Smooth muscle cell (in vitro differentiated cells): ENCODE measurements at regions not wholly inside any gene's neighbourhood (a gene's known extent, or its start where the extent isn't known, plus 50 kb on each side); places are given as distances from the start of the nearest gene placed in this dataset.

Experiments used
- DNase-seq: peaks from one replicate; lab custom pipeline; 2025; ENCODE audit not compliant: unreplicated experiment; lab: John Stamatoyannopoulos, UW
- H2AFZ ChIP-seq: fragments of 200-600 bp; sonication (generic); 2 replicates; pipeline ENCODE4 v1.6.0; 2016; ENCODE audit warnings: antibody characterized with exemption, low read depth, mild to moderate bottlenecking
- H3F3A ChIP-seq: fragments of 200-600 bp; sonication (generic); 2 replicates; pipeline ENCODE4 v1.6.0; 2017; ENCODE audit warnings: antibody characterized with exemption, low read depth
- H3K27ac ChIP-seq: fragments of 200-600 bp; sonication (generic); 2 replicates; pipeline ENCODE4 v1.5.1; 2016; ENCODE audit warnings: low read depth, mild to moderate bottlenecking
- H3K27me3 ChIP-seq: fragments of 200-600 bp; sonication (generic); 2 replicates; pipeline ENCODE4 v1.6.1; 2016; ENCODE audit warnings: low read depth, mild to moderate bottlenecking
- H3K36me3 ChIP-seq: fragments of 200-600 bp; sonication (generic); 2 replicates; pipeline ENCODE4 v1.5.1; 2016; ENCODE audit warnings: low read depth
- H3K4me1 ChIP-seq: fragments of 200-600 bp; sonication (generic); 2 replicates; pipeline ENCODE4 v1.5.1; 2016; ENCODE audit warnings: low read depth
- H3K4me2 ChIP-seq: fragments of 200-600 bp; sonication (generic); 2 replicates; pipeline ENCODE4 v1.6.0; 2016; ENCODE audit warnings: mild to moderate bottlenecking
- H3K4me3 ChIP-seq: fragments of 200-600 bp; sonication (generic); 2 replicates; pipeline ENCODE4 v1.5.1; 2016; ENCODE audit warnings: mild to moderate bottlenecking
- H3K79me2 ChIP-seq: fragments of 200-600 bp; sonication (generic); 2 replicates; pipeline ENCODE4 v1.6.0; 2016; ENCODE audit warnings: low read depth, mild to moderate bottlenecking
- H3K9ac ChIP-seq: fragments of 200-600 bp; sonication (generic); 2 replicates; pipeline ENCODE4 v1.6.0; 2016; ENCODE audit warnings: low read depth
- H3K9me3 ChIP-seq: fragments of 200-600 bp; sonication (generic); replicated peaks from 2 replicates; pipeline ENCODE4 v1.5.1; 2016; ENCODE audit warnings: low read depth
- H4K20me1 ChIP-seq: fragments of 200-600 bp; sonication (generic); 2 replicates; pipeline ENCODE4 v1.6.0; 2016; ENCODE audit warnings: low read depth
- WGBS: methylation state at CpG from one replicate; pipeline ENCODE4 v1.1.7; 2016; ENCODE audit warnings: low lambda C conversion rate; 5-methylcytosine and 5-hydroxymethylcytosine counted together
- TF ChIP-seq, protein P1 (sequence below): fragments of 200-600 bp; sonication (generic); IDR thresholded peaks from 2 replicates; pipeline ENCODE4 v1.5.1; 2017; ENCODE audit warnings: borderline replicate concordance, mild to moderate bottlenecking, antibody characterized with exemption; ENCODE audit not compliant: insufficient read depth, poor library complexity, severe bottlenecking

DNA sequence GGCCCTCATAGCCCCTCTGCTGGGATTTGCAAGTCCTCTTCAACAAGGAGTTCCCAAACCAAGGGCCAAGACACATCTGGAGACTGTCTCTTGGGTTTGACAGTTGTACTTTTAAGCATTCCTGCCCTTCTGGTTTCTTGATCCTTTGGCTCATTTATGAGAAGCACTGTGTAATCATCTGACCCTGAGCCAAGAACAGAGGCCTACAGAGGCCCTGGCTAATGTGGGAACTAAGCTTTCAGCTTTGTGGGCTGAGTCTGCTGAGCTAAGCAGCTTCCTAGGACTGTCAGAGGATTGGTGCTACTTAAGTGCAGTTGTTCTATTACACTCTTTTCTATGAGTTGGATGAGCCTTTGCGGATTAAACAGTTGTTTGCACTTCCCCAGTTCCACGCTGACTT, 178.3 kb downstream of the KBTBD8 start:
- no peak overlapping the region for H3K4me2 ChIP-seq
- H2AFZ ChIP-seq: no peak overlapping the region
- no peaks in the 10 kb centered on the region for H3K36me3 ChIP-seq
- no peaks in the 10 kb centered on the region for H4K20me1 ChIP-seq
- no peak overlapping the region for H3K9ac ChIP-seq
- no peak overlapping the region for H3K27ac ChIP-seq
- H3K79me2 ChIP-seq: no peaks in the 10 kb centered on the region
- no peaks in the 10 kb centered on the region for H3K9me3 ChIP-seq
- TF ChIP-seq, protein P1, sequence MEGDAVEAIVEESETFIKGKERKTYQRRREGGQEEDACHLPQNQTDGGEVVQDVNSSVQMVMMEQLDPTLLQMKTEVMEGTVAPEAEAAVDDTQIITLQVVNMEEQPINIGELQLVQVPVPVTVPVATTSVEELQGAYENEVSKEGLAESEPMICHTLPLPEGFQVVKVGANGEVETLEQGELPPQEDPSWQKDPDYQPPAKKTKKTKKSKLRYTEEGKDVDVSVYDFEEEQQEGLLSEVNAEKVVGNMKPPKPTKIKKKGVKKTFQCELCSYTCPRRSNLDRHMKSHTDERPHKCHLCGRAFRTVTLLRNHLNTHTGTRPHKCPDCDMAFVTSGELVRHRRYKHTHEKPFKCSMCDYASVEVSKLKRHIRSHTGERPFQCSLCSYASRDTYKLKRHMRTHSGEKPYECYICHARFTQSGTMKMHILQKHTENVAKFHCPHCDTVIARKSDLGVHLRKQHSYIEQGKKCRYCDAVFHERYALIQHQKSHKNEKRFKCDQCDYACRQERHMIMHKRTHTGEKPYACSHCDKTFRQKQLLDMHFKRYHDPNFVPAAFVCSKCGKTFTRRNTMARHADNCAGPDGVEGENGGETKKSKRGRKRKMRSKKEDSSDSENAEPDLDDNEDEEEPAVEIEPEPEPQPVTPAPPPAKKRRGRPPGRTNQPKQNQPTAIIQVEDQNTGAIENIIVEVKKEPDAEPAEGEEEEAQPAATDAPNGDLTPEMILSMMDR: no peak
- WGBS: 69% methylated on average over 2 of the region's 2 CpGs
- no peak for DNase-seq
- H3K4me1 ChIP-seq: no peaks in the 10 kb centered on the region
- no peaks in the 10 kb centered on the region for H3K27me3 ChIP-seq
- H3K4me3 ChIP-seq: no peak overlapping the region
- no peaks in the 10 kb centered on the region for H3F3A ChIP-seq

DNA sequence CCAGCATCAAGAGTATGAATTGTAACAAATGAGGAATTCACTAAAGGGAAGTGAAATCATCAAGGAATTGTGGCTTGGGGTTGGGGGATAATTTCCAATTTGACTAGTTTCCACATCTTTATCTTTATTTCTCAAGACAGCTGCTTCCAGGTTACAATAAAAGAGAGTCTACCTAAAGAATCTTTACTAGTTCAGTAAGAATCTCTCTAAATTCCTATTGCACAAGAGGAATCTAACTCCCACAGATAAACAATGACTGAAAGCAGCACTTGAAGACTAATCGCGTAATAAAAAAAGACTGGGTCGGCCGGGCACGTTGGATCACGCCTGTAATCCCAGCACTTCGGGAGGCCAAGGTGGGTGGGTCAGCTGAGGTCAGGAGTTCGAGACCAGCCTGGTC, 194.4 kb downstream of the KBTBD8 start:
- H3K4me2 ChIP-seq: no peak overlapping the region
- 77% methylated on average over 8 of the region's 8 CpGs for WGBS
- TF ChIP-seq, protein P1: no peak

DNA sequence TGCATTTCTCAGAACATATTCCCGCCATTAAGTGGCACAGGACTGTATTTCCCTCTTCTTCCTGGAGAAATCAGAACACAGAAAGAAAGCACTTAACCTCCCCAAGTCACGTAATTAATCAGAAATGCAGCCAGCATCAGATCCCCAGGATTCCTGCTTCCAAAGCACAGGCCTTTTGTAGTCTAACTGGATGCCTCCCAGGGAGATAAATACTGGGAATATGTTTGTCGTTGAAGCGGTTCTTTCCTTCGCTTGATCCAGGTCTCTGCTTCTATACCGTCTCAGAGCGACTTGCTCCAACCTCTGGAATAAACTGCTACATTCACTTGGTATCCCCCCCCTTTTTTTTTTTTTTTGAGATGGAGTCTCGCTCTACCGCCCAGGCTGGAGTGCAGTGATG, 198.6 kb downstream of the KBTBD8 start:
- Histone ChIP-seq H2AFZ (no peak overlapping the region), H3K4me3 (no peak overlapping the region), H3K9me3 (no peaks in the 10 kb centered on the region), H3K27ac (no peak overlapping the region), H3K4me2 (no peak overlapping the region), H3K4me1 (no peaks in the 10 kb centered on the region), H3K27me3 (no peaks in the 10 kb centered on the region), H3F3A (no peaks in the 10 kb centered on the region), H4K20me1 (no peaks in the 10 kb centered on the region), H3K36me3 (no peaks in the 10 kb centered on the region), H3K79me2 (no peaks in the 10 kb centered on the region), H3K9ac (no peak overlapping the region)
- TF ChIP-seq, protein P1: no peak
- 88% methylated on average over 9 of the region's 9 CpGs for WGBS
- no peak for DNase-seq

More for the DNA sequence above, 194.4 kb downstream of the KBTBD8 start:
- no peaks in the 10 kb centered on the region for H3K36me3 ChIP-seq
- no peaks in the 10 kb centered on the region for H3K9me3 ChIP-seq
- H2AFZ ChIP-seq: no peak overlapping the region
- H4K20me1 ChIP-seq: no peaks in the 10 kb centered on the region
- no peak for DNase-seq
- H3K4me1 ChIP-seq: no peaks in the 10 kb centered on the region
- no peak overlapping the region for H3K4me3 ChIP-seq
- H3K9ac ChIP-seq: no peak overlapping the region
- no peaks in the 10 kb centered on the region for H3K27me3 ChIP-seq
- H3F3A ChIP-seq: no peaks in the 10 kb centered on the region
- no peak overlapping the region for H3K27ac ChIP-seq
- H3K79me2 ChIP-seq: no peaks in the 10 kb centered on the region

DNA sequence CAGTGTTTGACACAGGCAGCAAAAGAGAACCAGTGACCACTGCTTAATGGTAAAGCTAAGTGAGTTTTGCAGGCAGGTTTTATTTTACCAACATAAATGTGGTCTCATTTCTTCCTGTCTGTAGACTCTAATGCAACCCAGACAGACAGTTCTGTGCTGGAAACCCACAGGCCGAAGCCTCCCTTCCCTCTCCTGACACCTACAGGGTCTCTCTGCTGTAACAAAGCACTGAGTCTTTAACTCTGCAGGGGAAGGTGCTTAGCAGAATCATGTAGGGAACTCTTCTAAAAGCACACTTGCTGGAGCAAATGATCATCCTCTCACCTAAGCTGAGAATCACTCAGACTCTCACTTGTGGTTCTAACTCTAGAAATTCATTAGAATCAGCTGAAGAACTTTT, 200.3 kb downstream of the KBTBD8 start:
- DNase-seq: no peak

More for the DNA sequence above, 200.3 kb downstream of the KBTBD8 start:
- Histone ChIP-seq H3K4me1 (no peaks in the 10 kb centered on the region), H2AFZ (no peak overlapping the region), H3K36me3 (no peaks in the 10 kb centered on the region), H3K9me3 (no peaks in the 10 kb centered on the region), H3K4me3 (no peak overlapping the region), H4K20me1 (no peaks in the 10 kb centered on the region), H3K4me2 (no peak overlapping the region), H3K9ac (no peak overlapping the region), H3K27ac (no peak overlapping the region), H3K27me3 (no peaks in the 10 kb centered on the region), H3F3A (no peaks in the 10 kb centered on the region), H3K79me2 (no peaks in the 10 kb centered on the region)
- 100% methylated on average over 1 of the region's 1 CpG for WGBS
- TF ChIP-seq, protein P1: no peak
